Heart right ventricle (tissue), 16 donors: ENCODE measurements at regions not wholly inside any gene's neighbourhood (a gene's known extent, or its start where the extent isn't known, plus 50 kb on each side); places are given as distances from the start of the nearest gene placed in this dataset.

ENCODE experiments used
- ATAC-seq, 8 donors: fragments of 200-7000 bp; cut with Tn5 transposase; one replicate each; pipeline ENCODE4 v1.9.1; 2020; ENCODE audit warnings: mild to moderate bottlenecking in 8 of 8, moderate library complexity in 8 of 8, moderate number of reproducible peaks in 1 of 8
- DNase-seq, 2 donors: peaks; one replicate each; pipeline ENCODE4 v3.0.0-alpha.2; 2020
- H3K27ac ChIP-seq, 10 donors: fragments of 200-600 bp; sonication (generic) in 2 of 10; one replicate each; pipeline versions ENCODE4 v1.5.0 to v1.8.0; 2020 to 2022; ENCODE audit warnings: mild to moderate bottlenecking in 3 of 10
- H3K27me3 ChIP-seq, 7 donors: fragments of 200-600 bp; one replicate each; pipeline ENCODE4 v1.8.0; 2021 to 2022; ENCODE audit warnings: mild to moderate bottlenecking in 2 of 7
- H3K36me3 ChIP-seq, 9 donors: fragments of 200-600 bp; sonication (generic) in 1 of 9; one replicate each; pipeline versions ENCODE4 v1.5.0 to v1.8.0; 2020 to 2022; ENCODE audit warnings: mild to moderate bottlenecking in 2 of 9
- H3K4me1 ChIP-seq, 9 donors: fragments of 200-600 bp; sonication (generic) in 1 of 9; one replicate each; pipeline versions ENCODE4 v1.5.0 to v1.8.0; 2020 to 2022; ENCODE audit warnings: mild to moderate bottlenecking in 4 of 9
- H3K4me3 ChIP-seq, 10 donors: fragments of 200-600 bp; sonication (generic) in 2 of 10; one replicate each; pipeline versions ENCODE4 v1.5.0 to v1.8.0; 2020 to 2022; ENCODE audit warnings: mild to moderate bottlenecking in 7 of 10, moderate library complexity in 2 of 10
- H3K9me3 ChIP-seq, 11 donors: fragments of 200-600 bp in 10 of 11; sonication (generic) in 2 of 11; one replicate each; pipeline versions ENCODE4 v1.5.0 to v1.8.0; 2013 to 2022; ENCODE audit warnings: mild to moderate bottlenecking in 2 of 11, control low read depth in 1 of 11, moderate library complexity in 1 of 11
- WGBS, 2 donors: extraction: QIAGEN DNeasy Blood & Tissue Kit; methylation state at CpG; one replicate each; pipeline ENCODE4 v1.1.7; 2013; ENCODE audit warnings: inconsistent platforms in 1 of 2; 5-methylcytosine and 5-hydroxymethylcytosine counted together
- intact Hi-C, 10 donors: fragments of 100-400 bp; cut with DNase I; formaldehyde crosslinking; loops; one replicate each; pipeline versions ENCODE4 v1.11.1 to v1.14.2; 2022
- TF ChIP-seq, protein P1 (sequence below), 9 donors: fragments of 200-600 bp; sonication (generic) in 2 of 9; IDR thresholded peaks; one replicate each; pipeline versions ENCODE4 v1.5.0 to v1.8.0; 2021 to 2022; ENCODE audit warnings: antibody characterized with exemption in 9 of 9, mild to moderate bottlenecking in 5 of 9, moderate library complexity in 1 of 9
- donor health status: Arrhythmogenic right ventricular cardiomyopathy.
- donor health status: ischemic (EF 13 %, LVEDD 7.1; RV severe dilation, severe dysfunction).
- donor health status: healthy with polysubstance abuse.
- donor health status: DM: no; HTN: yes; CAD: no.
- donor health status: DM: no; HTN: no; CAD: no.
- donor health status: ischemic (EF 25% LVEDD 6.9; RV normal size, moderate dysfunction).
- donor health status: ischemic (EF 25% LVEDD 5.7; RV mildly dilated, moderate dysfunction).
- donor health status: healthy.
- donor health status: DM: yes; HTN: yes; CAD: no.
- donor health status: Ischemic cardiomyopathy.
- donor health status: ischemic (EF 35%, LVEDD 5.7; RV mildly dilated, moderate dysfunction).
- donor health status: nonischemic (EF 11% LVEDD 7.7; RV severe dilation, severe dysfunction).
- donor health status: DM: yes; HTN: yes; CAD: no.
- donor health status: PGD.
- donor health status: ischemic (EF 29% LVEDD 5.4; RV normal size, mild dysfunction).
- donor health status: nonischemic (EF 23%, LVEDD 6.1; RV moderate dilation, normal function).

- intact Hi-C loops, result loop anchor here in 1 of 10 donors (2.0 kb wide), 2 partner anchors 13 to 55 kb away; no protein-coding TSS in a partner anchor
- no peaks in the 10 kb centered on the region for H3K9me3 ChIP-seq
- H3K27ac ChIP-seq, result peak overlapping the region; percentile 98 to 100 (median 100)
- H3K4me1 ChIP-seq, result peaks cover 19 to 78% (median 72%) of the 10 kb centered on the region in 9 donors
- peaks cover 0 to 3% (median 0%) of the 10 kb centered on the region in 9 donors for H3K36me3 ChIP-seq
- ATAC-seq (no peak), DNase-seq (peak in 1 of 2 donors; percentile 22)
- 30 to 48% methylated on average over 19 of the region's 19 CpGs for WGBS, 2 donors
- TF ChIP-seq, protein P1, sequence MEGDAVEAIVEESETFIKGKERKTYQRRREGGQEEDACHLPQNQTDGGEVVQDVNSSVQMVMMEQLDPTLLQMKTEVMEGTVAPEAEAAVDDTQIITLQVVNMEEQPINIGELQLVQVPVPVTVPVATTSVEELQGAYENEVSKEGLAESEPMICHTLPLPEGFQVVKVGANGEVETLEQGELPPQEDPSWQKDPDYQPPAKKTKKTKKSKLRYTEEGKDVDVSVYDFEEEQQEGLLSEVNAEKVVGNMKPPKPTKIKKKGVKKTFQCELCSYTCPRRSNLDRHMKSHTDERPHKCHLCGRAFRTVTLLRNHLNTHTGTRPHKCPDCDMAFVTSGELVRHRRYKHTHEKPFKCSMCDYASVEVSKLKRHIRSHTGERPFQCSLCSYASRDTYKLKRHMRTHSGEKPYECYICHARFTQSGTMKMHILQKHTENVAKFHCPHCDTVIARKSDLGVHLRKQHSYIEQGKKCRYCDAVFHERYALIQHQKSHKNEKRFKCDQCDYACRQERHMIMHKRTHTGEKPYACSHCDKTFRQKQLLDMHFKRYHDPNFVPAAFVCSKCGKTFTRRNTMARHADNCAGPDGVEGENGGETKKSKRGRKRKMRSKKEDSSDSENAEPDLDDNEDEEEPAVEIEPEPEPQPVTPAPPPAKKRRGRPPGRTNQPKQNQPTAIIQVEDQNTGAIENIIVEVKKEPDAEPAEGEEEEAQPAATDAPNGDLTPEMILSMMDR (IDR thresholded peaks at IDR 0.05), result no peak
- no peaks in the 10 kb centered on the region for H3K27me3 ChIP-seq
- peak overlapping the region in 9 of 10 donors; percentile 16 to 92 (median 80) for H3K4me3 ChIP-seq
Measured at GRCh38 chr22:46067159-46068111, 82.9 kb upstream of the PPARA start.

DNA sequence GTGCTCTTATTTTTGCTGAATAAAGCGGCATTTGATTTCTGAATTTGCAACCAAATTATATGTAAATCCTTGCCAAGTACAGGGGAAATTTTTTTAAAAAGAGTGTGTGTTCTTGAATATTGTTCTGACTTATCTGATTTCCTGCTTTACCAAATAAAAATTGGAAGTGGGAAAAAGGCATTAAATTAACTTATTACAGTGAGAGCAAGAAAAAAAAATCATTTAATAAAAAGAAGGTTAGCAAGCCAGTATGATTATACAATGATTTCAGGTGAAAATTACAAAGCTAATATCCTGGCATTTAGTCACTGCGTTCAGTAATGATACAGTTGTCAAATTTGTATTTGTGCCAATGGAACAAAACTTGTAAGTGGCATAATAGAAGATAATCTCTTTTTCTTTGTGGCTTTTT is 82.1 kb upstream of the PPARA start:
- Histone ChIP-seq H3K36me3 (peaks cover 0 to 11% (median 0%) of the 10 kb centered on the region in 9 donors), H3K27ac (peak overlapping the region; percentile 98 to 100 (median 100)), H3K9me3 (no peaks in the 10 kb centered on the region), H3K4me3 (peak overlapping the region in 9 of 10 donors; percentile 16 to 92 (median 85)), H3K27me3 (no peaks in the 10 kb centered on the region), H3K4me1 (peaks cover 12 to 80% (median 64%) of the 10 kb centered on the region in 9 donors)
- no peak for DNase-seq
- 36 to 40% methylated on average over 2 of the region's 2 CpGs for WGBS, 2 donors
- intact Hi-C loops, result loop anchor here in 1 of 10 donors (2.0 kb wide), 2 partner anchors 13 to 55 kb away; no protein-coding TSS in a partner anchor
- no peak for ATAC-seq
- TF ChIP-seq, protein P1 (IDR thresholded peaks at IDR 0.05), result no peak

DNA sequence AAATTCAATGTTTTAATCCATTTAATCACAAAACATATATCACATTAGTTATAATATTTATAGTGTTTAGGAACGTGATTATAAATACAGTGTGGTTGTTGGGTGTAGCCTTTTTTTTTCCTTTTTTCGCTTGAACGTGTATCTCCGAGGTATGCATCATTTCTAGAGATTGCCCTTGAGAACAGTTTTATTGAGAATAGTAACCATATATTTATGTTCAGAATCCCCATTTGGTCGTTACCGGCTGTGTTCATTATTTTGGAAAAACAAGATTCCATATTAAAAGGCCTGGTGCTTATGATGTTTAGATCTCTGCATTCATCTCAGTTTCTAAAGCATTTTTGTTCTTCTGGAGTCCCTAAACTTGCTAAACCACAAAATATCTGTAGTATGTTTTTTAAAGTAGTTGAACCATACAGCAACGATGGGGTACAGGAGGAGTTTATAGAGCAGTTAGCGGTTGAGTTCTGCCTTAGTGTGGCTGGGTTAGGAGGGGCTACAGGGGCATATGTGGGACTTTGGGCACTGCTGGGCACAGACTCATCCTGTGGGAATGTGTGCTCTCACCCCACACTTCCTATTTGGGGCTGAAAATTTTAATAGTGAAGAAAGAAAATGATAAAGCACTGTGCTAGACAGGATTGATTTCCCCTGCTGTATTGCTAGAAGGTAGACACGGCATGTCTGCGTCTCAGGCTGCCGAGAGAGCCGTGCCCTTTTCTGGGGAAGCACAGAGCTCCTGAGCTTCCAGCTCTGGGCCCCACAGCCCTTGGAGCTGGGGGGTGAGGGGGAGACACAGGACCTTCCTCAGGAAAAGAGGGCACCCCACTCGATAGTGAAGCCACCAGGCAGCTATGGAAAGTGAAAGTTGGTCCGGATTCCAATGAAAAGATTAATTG is 81.5 kb upstream of the PPARA start:
- 6 to 13% methylated on average over 14 of the region's 14 CpGs for WGBS, 2 donors
- Histone ChIP-seq H3K27me3 (no peaks in the 10 kb centered on the region), H3K9me3 (no peaks in the 10 kb centered on the region), H3K36me3 (peaks cover 0 to 12% (median 0%) of the 10 kb centered on the region in 9 donors), H3K27ac (peak overlapping the region; percentile 98 to 100 (median 100)), H3K4me3 (peak overlapping the region; percentile 28 to 92 (median 86)), H3K4me1 (peaks cover 10 to 80% (median 58%) of the 10 kb centered on the region in 9 donors)
- ATAC-seq (peak in 4 of 8 donors; percentile 0 to 10 (median 4)), DNase-seq (peak in 1 of 2 donors; percentile 22)
- TF ChIP-seq, protein P1 (IDR thresholded peaks at IDR 0.05), result no peak
- intact Hi-C loops, result loop anchor here in 1 of 10 donors (2.0 kb wide), 2 partner anchors 14 to 56 kb away; no protein-coding TSS in a partner anchor
